ENCODE measurements at regions not wholly inside any gene's neighbourhood (a gene's known extent, or its start where the extent isn't known, plus 50 kb on each side); places are given as distances from the start of the nearest gene placed in this dataset.

DNA sequence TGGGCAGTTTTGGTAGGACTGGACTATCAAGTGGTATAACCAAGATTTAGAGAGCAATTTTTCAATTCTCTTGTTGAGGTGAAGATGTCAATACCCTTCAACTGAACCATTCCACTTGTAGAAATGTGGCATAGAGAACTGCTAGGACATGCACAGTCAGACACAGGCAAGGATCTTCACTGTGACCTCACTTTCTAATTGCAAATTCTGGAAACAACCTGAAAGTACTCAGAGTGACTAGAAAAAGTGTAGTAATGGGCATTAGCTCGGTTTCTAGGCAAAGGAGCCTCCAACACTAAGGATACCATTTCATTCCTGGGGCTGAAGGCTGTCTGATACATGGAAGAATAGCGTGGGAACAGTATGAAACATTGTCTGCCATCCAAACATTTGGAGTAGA is 433.0 kb upstream of the RUNX1 start:
- in situ Hi-C loops (cut with HindIII; ENCODE audit: extremely low pct_ligation_motif_present, low pct_unique_long_range_greater_than_20kb): no loop called here
- CTCF ChIA-PET (ENCODE audit: low intra/inter-chr PET ratio, low total read pairs): no interaction called here
- 4% methylated on average over 2 of the region's 2 CpGs for WGBS (ENCODE audit: low lambda C conversion rate)
- no peak for TF ChIP-seq GTF3A (CRISPR knock-in tag; conservative IDR thresholded peaks at IDR 0.05)
- TF ChIP-seq ZNF619 (CRISPR knock-in tag; IDR thresholded peaks at IDR 0.05): no peak
- no peak for TF ChIP-seq TBX2 (CRISPR knock-in tag; IDR thresholded peaks at IDR 0.05; ENCODE audit: borderline replicate concordance)
- TF ChIP-seq, protein P1, sequence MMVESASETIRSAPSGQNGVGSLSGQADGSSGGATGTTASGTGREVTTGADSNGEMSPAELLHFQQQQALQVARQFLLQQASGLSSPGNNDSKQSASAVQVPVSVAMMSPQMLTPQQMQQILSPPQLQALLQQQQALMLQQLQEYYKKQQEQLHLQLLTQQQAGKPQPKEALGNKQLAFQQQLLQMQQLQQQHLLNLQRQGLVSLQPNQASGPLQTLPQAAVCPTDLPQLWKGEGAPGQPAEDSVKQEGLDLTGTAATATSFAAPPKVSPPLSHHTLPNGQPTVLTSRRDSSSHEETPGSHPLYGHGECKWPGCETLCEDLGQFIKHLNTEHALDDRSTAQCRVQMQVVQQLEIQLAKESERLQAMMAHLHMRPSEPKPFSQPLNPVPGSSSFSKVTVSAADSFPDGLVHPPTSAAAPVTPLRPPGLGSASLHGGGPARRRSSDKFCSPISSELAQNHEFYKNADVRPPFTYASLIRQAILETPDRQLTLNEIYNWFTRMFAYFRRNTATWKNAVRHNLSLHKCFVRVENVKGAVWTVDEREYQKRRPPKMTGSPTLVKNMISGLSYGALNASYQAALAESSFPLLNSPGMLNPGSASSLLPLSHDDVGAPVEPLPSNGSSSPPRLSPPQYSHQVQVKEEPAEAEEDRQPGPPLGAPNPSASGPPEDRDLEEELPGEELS (CRISPR knock-in tag; IDR thresholded peaks at IDR 0.05): no peak
- TF ChIP-seq, protein P2, sequence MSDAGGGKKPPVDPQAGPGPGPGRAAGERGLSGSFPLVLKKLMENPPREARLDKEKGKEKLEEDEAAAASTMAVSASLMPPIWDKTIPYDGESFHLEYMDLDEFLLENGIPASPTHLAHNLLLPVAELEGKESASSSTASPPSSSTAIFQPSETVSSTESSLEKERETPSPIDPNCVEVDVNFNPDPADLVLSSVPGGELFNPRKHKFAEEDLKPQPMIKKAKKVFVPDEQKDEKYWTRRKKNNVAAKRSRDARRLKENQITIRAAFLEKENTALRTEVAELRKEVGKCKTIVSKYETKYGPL (CRISPR knock-in tag; IDR thresholded peaks at IDR 0.05): no peak
- TF ChIP-seq, protein P3, sequence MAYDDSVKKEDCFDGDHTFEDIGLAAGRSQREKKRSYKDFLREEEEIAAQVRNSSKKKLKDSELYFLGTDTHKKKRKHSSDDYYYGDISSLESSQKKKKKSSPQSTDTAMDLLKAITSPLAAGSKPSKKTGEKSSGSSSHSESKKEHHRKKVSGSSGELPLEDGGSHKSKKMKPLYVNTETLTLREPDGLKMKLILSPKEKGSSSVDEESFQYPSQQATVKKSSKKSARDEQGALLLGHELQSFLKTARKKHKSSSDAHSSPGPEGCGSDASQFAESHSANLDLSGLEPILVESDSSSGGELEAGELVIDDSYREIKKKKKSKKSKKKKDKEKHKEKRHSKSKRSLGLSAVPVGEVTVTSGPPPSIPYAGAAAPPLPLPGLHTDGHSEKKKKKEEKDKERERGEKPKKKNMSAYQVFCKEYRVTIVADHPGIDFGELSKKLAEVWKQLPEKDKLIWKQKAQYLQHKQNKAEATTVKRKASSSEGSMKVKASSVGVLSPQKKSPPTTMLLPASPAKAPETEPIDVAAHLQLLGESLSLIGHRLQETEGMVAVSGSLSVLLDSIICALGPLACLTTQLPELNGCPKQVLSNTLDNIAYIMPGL (CRISPR knock-in tag; IDR thresholded peaks at IDR 0.05; ENCODE audit: borderline replicate concordance in 1 of 2, low read depth in 1 of 2): no peak
- TF ChIP-seq ATF7 (IDR thresholded peaks at IDR 0.05): no peak
- TF ChIP-seq ATF7 (CRISPR knock-in tag; IDR thresholded peaks at IDR 0.05): no peak
- TF ChIP-seq, protein P4, sequence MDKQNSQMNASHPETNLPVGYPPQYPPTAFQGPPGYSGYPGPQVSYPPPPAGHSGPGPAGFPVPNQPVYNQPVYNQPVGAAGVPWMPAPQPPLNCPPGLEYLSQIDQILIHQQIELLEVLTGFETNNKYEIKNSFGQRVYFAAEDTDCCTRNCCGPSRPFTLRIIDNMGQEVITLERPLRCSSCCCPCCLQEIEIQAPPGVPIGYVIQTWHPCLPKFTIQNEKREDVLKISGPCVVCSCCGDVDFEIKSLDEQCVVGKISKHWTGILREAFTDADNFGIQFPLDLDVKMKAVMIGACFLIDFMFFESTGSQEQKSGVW (CRISPR knock-in tag; IDR thresholded peaks at IDR 0.05; ENCODE audit: borderline replicate concordance): no peak
- no peak for TF ChIP-seq ZNF607 (CRISPR knock-in tag; IDR thresholded peaks at IDR 0.05; ENCODE audit: borderline replicate concordance)
- TF ChIP-seq SAFB2 (CRISPR knock-in tag; IDR thresholded peaks at IDR 0.05; ENCODE audit: borderline replicate concordance, low read depth): no peak
- no peak for TF ChIP-seq PITX1 (CRISPR knock-in tag; IDR thresholded peaks at IDR 0.05)
- TF ChIP-seq SMAD1 (CRISPR knock-in tag; IDR thresholded peaks at IDR 0.05; ENCODE audit: borderline replicate concordance, low read depth): no peak
- TF ChIP-seq, protein P5, sequence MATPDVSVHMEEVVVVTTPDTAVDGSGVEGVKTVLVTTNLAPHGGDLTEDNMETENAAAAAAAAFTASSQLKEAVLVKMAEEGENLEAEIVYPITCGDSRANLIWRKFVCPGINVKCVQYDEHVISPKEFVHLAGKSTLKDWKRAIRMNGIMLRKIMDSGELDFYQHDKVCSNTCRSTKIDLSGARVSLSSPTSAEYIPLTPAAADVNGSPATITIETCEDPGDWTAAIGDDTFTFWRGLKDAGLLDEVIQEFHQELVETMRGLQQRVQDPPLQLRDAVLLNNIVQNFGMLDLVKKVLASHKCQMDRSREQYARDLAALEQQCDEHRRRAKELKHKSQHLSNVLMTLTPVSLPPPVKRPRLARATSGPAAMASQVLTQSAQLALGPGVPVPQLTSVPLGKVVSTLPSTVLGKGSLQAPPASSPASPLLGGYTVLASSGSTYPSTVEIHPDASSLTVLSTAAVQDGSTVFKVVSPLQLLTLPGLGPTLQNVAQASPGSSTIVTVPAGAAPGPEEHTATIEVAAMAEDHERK (CRISPR knock-in tag; IDR thresholded peaks at IDR 0.05; ENCODE audit: low read depth): no peak
- no peak for TF ChIP-seq ZNF143 (CRISPR knock-in tag; IDR thresholded peaks at IDR 0.05)
- no peak for TF ChIP-seq ZNF660 (CRISPR knock-in tag; IDR thresholded peaks at IDR 0.05; ENCODE audit: borderline replicate concordance, low read depth)
- no peak for TF ChIP-seq ZSCAN29 (CRISPR knock-in tag; conservative IDR thresholded peaks at IDR 0.05)
- no peak for TF ChIP-seq CENPX (CRISPR knock-in tag; IDR thresholded peaks at IDR 0.05)

More for the DNA sequence above, 433.0 kb upstream of the RUNX1 start:
- Histone ChIP-seq H3K27me3 (ENCODE audit: control insufficient read depth in 1 of 2, insufficient read depth in 2 of 2, low read length in 2 of 2) (no peaks in the 10 kb centered on the region), H3K9ac (ENCODE audit: insufficient read depth, low read depth, low read length) (no peak overlapping the region), H4K20me1 (ENCODE audit: insufficient read depth, low read length) (no peaks in the 10 kb centered on the region), H3K4me1 (ENCODE audit: insufficient read depth, low read length) (no peaks in the 10 kb centered on the region), H2AFZ (ENCODE audit: low read length) (no peak overlapping the region), H3K36me3 (replicated peaks in 1 of 2; ENCODE audit: control insufficient read depth in 1 of 2, insufficient read depth in 2 of 2, low read length in 2 of 2) (no peaks in the 10 kb centered on the region), H3K27ac (ENCODE audit: extremely low read length, insufficient read depth, low read length) (no peak overlapping the region), H3K4me2 (ENCODE audit: low read depth, low read length) (no peak overlapping the region), H3K9me3 (ENCODE audit: low read length) (no peaks in the 10 kb centered on the region), H3K79me2 (ENCODE audit: insufficient read depth, low read length) (no peaks in the 10 kb centered on the region), H3K4me3 (replicated peaks in 1 of 3; ENCODE audit: insufficient read depth in 1 of 3, low read depth in 2 of 3, low read length in 3 of 3) (no peak overlapping the region)
- intact Hi-C loops (cut with micrococcal nuclease; ENCODE audit: unreplicated experiment): no loop called here
- ATAC-seq (no peak), FAIRE-seq (no peak), DNase-seq (ENCODE audit: low spot score) (no peak)
- POLR2A ChIA-PET: no interaction called here
- BruUV-seq (replicated peaks): no TSS peak

All from HepG2 (cell line).